ENCODE measurements at regions not wholly inside any gene's neighbourhood (a gene's known extent, or its start where the extent isn't known, plus 50 kb on each side); places are given as distances from the start of the nearest gene placed in this dataset.

DNA sequence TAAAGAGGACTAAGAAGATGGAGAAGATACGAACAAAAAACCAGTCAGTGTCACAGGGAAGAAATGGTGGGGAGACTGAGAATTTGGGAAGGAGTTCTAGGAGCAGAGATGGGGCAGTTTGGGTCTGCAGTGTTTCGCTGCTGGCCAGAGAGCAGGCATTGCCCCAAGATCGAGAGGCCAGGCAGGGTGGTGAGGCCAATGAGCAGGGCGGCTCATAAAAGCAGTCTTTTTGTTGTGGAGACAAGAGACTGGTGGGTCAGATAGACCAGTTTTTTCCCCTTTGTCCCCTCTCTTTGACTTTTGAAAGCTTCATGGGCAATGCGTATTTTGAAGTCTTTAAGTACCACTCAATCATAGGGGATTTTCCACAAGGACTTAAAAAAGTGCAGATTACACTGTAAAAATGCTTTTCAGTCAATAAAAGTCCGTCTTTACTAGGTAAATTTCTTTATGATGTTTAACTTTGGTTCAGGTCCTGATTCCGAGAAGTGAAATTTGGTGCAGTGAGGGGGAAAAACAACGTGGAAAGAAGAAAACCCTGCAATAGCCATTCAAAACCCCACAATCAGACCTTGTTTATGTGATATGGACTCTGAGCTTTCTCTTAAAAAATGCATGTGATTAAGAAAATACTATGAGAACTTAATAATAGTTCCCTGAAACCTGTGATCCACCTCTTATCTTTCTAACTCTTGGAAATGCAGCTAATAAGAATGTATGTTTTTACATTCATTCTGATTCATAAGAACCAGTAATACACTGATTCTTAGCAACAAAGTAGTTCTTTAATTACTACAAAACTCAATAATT is 338.9 kb downstream of the KLF5 start:
- no peak for DNase-seq (ENCODE audit: low spot score)

DNA sequence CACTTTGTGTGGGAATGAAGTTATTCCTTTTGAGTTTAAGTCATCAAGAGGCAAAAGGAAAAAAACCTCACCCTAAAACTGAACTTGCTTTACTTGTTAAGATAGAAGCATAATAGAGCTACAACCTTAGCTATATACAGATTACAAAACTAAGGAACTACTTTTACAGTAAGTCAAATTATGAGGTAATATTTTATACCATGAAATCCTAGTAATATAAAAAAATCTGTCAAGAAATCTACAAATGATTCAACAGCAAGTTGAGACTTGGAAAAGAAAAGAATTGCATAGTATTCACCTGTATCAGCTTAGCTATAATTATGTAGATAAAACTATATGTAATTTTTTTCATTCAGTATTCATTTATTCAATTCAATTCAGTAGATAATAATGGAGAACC is 335.3 kb downstream of the KLF5 start:
- no peak for DNase-seq (ENCODE audit: low spot score)

- no peak for DNase-seq (ENCODE audit: low spot score)
Observed at GRCh38 chr13:73390100-73390499, 331.3 kb downstream of the KLF5 start.

GRCh38 chr13:73388586-73388985 is 329.8 kb downstream of the KLF5 start:
- no peak for DNase-seq (ENCODE audit: low spot score)

DNA sequence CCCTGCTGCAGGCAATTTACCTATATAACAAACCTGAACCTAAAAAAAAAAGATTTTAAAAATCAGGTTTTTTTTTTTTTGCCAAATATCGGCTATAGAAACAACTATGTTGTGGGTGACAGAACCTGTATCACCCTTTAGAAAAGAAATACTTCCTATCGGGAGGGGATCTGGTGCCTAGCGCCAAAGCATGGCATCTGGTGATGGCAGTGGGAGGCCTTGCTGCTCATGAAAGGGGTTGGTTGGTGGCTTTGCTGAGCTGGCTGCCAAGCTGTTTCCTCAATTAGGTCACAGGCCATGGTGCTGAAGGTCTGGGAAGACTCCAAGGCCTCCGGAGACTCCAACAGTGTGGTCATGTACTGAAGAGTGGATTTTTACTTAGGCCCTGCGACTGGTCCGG is 328.5 kb downstream of the KLF5 start:
- DNase-seq (ENCODE audit: low spot score) = no peak

- no peak for DNase-seq (ENCODE audit: low spot score)
Observed at GRCh38 chr13:73385848-73386247, 327.0 kb downstream of the KLF5 start.

DNA sequence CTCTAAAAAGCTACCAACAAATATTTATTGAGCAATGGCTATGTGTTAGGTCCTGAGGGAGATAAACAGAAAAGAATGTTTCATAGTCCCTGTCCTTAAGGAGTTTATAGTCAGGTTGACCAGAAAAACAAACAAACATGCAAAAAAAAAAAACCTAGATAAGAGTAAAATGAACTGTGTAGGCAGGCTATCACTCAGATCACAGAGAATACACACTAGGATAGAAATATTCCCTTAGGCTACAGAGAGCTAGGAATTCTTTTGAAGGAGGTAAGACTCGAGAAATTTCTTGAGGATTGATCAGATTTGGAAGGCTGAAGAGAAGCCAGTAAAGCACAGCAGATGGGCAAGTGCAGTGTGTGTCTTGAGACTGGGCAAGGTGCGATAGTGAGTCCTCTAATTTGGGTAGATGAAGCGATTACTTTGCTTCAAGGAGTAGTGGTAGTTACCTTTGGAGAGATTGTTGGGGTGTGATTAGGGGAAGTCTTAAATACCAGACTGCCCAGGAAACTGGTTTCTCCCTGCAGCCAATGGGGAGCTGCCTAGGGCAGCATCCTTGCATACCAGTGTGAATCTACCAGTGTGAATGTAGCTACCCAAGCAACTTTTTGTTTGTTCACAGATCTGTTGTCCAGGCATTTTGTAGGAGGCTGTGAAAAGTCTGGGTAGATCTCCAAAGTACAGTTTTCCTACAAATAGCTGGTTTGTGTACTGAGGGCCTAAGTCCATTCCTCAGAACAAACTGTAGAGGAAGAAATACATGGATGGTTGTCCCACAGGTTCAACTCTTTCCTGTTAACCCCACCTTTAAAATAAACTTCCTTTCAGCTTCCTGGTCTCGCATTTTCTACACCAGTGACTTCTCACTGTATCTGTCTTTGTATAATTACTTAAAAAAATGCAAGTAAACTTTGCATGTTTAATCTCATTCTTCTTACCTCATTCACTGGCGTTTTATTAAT is 314.1 kb downstream of the KLF5 start:
- no peak for DNase-seq (ENCODE audit: low spot score)

DNA sequence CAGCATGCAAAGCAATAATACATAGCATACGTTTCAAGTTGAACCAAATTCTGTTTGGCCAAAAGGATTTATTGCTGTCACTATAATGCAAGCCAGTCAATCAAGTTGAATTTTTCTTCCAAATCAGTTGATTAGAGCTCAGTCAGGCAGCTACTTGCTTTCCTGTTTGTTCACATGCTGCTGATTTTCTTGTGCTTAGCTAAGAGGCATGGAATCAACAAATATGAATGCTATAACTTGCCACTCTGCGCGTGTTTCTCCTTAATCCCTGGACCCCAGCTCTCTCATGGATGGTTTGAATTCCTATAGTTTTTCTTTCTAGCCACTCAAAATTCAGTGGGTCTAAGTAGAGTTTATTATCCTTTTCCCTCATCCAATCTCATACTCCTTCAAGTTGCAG is 311.3 kb downstream of the KLF5 start:
- no peak for DNase-seq (ENCODE audit: low spot score)

- DNase-seq (ENCODE audit: low spot score) = no peak
Observed at GRCh38 chr13:73369095-73369494, 310.3 kb downstream of the KLF5 start.

- no peak for DNase-seq (ENCODE audit: low spot score)
Observed at GRCh38 chr13:73368608-73369007, 309.8 kb downstream of the KLF5 start.

GRCh38 chr13:73367886-73368285 is 309.1 kb downstream of the KLF5 start:
- no peak for DNase-seq (ENCODE audit: low spot score)

DNA sequence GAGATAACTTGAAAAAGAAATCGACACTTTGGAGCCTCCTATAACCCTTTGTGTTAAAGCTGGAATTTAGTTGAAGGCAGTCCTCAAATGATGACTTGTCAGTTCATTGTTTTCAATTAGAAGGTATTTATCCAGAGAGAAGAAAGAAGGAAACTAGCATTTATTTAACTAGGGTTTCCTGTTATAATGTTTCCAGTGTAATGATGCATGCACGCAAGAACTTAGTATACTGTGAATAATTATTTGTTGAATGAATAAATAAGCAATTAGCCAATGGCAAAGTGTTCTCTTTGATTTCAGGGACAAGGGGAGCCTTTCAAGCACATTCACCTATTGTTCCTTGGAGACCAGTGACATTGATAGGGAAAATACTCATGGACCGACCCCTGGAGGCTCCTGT is 307.4 kb downstream of the KLF5 start:
- DNase-seq (ENCODE audit: low spot score) = no peak

- DNase-seq (ENCODE audit: low spot score) = no peak
Observed at GRCh38 chr13:73365681-73366080, 306.9 kb downstream of the KLF5 start.

DNA sequence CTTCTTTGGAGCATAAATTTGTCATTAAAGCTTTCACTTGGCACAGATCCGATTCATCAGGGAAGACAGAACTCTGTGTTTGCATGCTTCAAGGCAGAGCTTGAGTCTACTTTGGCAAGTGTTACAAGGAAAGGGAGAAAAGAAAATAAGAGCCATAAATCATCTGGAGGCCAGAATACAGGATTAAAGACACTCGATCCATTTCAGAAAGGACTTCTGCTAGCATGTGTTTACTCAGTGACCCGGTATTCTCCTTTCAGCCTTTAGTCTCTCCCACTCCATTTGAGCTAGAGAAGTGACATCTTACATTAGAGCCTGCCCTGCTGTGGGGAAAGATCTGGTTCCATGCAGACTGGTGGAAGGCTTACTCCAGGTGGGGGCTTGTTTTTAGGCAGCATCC is 306.4 kb downstream of the KLF5 start:
- DNase-seq (ENCODE audit: low spot score) = no peak

GRCh38 chr13:73364736-73365135 is 305.9 kb downstream of the KLF5 start:
- no peak for DNase-seq (ENCODE audit: low spot score)

DNA sequence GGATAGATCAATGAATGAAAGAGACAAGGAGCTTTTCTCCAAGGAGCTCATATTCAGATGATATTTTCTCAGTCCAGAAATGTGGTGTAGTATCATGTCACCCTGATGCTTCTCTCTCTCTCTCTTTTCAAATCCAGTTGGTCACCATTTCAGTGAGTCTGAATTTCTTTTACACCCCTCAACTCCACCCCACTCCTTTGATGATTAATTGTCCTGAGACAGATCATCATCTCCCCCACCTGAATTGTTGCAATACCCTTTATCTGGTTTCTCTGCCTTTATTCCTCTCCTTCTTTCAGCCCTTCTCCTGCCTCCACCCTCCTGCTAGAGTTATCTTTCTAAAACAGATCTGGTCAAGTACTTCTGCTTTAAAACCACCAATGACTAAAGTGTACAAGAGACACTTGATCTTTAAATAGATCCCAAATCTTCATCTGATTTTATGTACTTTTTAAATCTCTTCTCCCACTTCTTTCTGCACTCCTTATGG is 299.8 kb downstream of the KLF5 start:
- DNase-seq (ENCODE audit: low spot score) = no peak

DNA sequence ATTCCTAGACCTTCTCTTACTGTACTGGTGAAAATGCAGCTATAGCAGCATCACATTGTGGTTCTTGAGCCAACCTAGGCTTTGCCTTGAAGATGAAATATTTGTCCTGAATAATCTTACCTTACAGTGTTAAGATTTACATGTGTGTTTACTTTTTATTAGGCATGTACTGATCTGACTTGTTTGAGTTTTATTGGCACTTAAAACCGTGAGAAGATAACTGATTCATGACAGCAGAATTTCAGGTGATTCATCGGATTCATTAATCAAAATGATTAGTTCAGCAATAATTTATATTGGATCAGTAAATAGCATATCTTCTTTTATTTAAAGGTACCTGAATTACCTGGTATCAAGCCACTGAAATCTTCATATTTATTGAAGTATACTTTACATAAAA is 296.3 kb downstream of the KLF5 start:
- DNase-seq (ENCODE audit: low spot score) = no peak

DNA sequence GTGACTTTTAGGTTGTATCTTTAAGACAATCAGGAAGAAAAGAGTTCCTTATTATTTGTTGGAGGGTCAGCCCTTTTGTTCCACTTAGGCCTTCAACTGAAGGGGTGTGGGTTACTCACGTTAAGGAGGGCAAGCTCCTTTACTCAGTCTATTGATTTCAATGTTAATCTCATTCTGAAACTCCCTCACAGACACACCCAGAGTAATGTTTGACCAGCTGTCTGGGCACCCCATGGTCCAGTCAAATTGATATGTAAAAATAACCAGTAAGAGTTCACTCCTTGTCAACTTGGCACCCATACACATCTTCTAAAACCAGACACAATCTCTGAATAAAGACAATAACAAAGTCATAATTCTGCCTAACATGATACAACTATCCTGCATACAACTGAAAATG is 292.9 kb downstream of the KLF5 start:
- no peak for DNase-seq (ENCODE audit: low spot score)

DNA sequence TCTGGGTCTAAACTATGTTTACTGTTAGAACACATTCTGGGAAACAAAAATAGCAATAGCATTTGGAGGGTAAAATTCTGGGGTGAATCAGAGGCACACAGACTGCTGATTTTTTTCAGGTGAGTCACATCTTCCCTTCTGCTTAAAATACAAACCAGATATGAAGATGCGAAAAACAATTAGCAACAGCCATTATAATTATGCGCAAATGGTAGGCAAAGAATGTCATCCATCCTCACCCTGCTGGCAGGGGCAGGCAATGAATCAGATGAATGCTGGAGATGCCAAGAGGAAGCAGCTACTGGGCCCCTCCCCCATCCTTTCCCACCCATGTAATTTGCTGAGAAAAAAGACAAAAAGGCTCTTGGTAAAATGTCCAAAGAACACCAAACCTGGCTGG is 282.9 kb downstream of the KLF5 start:
- DNase-seq (ENCODE audit: low spot score) = no peak

GRCh38 chr13:73340069-73340468 is 281.3 kb downstream of the KLF5 start:
- DNase-seq (ENCODE audit: low spot score) = no peak

- no peak for DNase-seq (ENCODE audit: low spot score)
Observed at GRCh38 chr13:73339086-73339485, 280.3 kb downstream of the KLF5 start.

- no peak for DNase-seq (ENCODE audit: low spot score)
Observed at GRCh38 chr13:73338389-73338788, 279.6 kb downstream of the KLF5 start.

DNA sequence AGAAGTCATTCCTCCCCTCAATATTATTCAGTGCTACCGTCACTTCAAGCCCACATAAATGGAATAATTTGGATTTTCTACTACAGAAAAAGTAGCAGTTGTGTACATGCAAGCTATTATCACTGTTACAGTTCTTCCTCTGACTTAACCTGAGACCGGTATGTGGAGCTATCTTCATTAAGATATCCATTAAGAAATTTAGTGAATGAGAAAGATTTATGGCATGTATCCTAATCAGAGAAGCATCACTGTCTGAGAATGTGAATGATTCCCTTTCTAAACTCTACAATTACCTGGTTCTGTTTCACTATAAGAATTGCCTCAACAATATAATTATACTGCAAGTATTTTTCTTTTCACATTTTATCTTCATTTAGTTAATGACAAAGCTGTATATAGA is 278.7 kb downstream of the KLF5 start:
- DNase-seq (ENCODE audit: low spot score) = no peak
